HCT116 (cell line): ENCODE measurements at regions not wholly inside any gene's neighbourhood (a gene's known extent, or its start where the extent isn't known, plus 50 kb on each side); places are given as distances from the start of the nearest gene placed in this dataset.

Experiments
- ATAC-seq: fragments of 200-7000 bp; cut with Tn5 transposase; 2 replicates; pipeline ENCODE4 v1.9.1; 2020; ENCODE audit warnings: mild to moderate bottlenecking, moderate library complexity
- BruUV-seq: library from RNA; stranded (reverse); fragments of 400-500 nt; replicated peaks from 2 replicates; lab custom pipeline; 2021; lab: Mats Ljungman, UMichigan
- CTCF ChIA-PET: fragments of 300-600 bp; sonication (Branson Sonifier 250); formaldehyde crosslinking; loops from one replicate; lab custom pipeline; 2021; ENCODE audit warnings: antibody characterized with exemption; lab: Charles Lee
- POLR2A ChIA-PET: fragments of 300-600, 350-600 bp; sonication (Branson Sonifier 250); formaldehyde crosslinking; loops from one replicate; lab custom pipeline; 2021; ENCODE audit warnings: antibody characterized with exemption; lab: Charles Lee
- RAD21 ChIA-PET, 2 experiments: fragments of 300-600 bp; sonication (Branson Sonifier 250); formaldehyde crosslinking; loops; one replicate each; lab custom pipeline; 2023; ENCODE audit warnings: low total read pairs in 2 of 2; ENCODE audit not compliant: uncharacterized antibody in 2 of 2, unreplicated experiment in 2 of 2, low non-redundant PET in 1 of 2; lab: Charles Lee
- DNase-seq: peaks from one replicate; pipeline ENCODE4 v3.0.0-alpha.2; 2010; ENCODE audit warnings: low read depth, low spot score
- H2AFZ ChIP-seq: fragments of 200-600 bp; shearing (Covaris generic), sonication (generic); 2 replicates; pipeline ENCODE4 v1.6.1; 2017; ENCODE audit warnings: low read depth, mixed run types, mixed read lengths, antibody characterized with exemption, low read length; ENCODE audit not compliant: poor library complexity, severe bottlenecking
- H3K27ac ChIP-seq: 2 replicates; pipeline ENCODE4 v1.5.1; 2012; ENCODE audit warnings: low read depth, low read length
- H3K27me3 ChIP-seq: fragments of 200-600 bp; sonication (generic); 2 replicates; pipeline ENCODE4 v1.6.1; 2016; ENCODE audit warnings: mixed run types, low read length, mixed read lengths; ENCODE audit not compliant: insufficient read depth
- H3K36me3 ChIP-seq, 2 experiments: fragments of 200-500 bp in 1 of 2; fragments of 200-600 bp in 1 of 2; sonication (Bioruptor generic) in 1 of 2; sonication (generic) in 1 of 2; 2 replicates each; pipeline versions ENCODE4 v1.5.1 to v1.6.1; 2014 to 2016; ENCODE audit warnings: low read length in 2 of 2, inconsistent platforms in 1 of 2, mixed read lengths in 1 of 2, mixed run types in 1 of 2; ENCODE audit not compliant: insufficient read depth in 2 of 2, control insufficient read depth in 1 of 2
- H3K4me1 ChIP-seq, 2 experiments: fragments of 200-600 bp in 1 of 2; sonication (generic) in 1 of 2; 2 replicates each; pipeline versions ENCODE4 v1.5.1 to v1.6.1; 2012 to 2017; ENCODE audit warnings: low read length in 2 of 2, inconsistent platforms in 1 of 2, mild to moderate bottlenecking in 1 of 2, mixed read lengths in 1 of 2, mixed run types in 1 of 2, moderate library complexity in 1 of 2; ENCODE audit not compliant: insufficient read depth in 2 of 2, control insufficient read depth in 1 of 2
- H3K4me2 ChIP-seq: fragments of 200-600 bp; sonication (generic); 2 replicates; pipeline ENCODE4 v1.6.1; 2017; ENCODE audit warnings: mixed run types, low read length, mixed read lengths
- H3K4me3 ChIP-seq, 2 experiments: fragments of 200-600 bp in 1 of 2; sonication (generic) in 1 of 2; replicated peaks in 1 of 2; 2 replicates each; pipeline ENCODE4 v1.5.1; 2011 to 2016; ENCODE audit warnings: low read length in 2 of 2, control low read depth in 1 of 2, low read depth in 1 of 2, mild to moderate bottlenecking in 1 of 2, mixed read lengths in 1 of 2, mixed run types in 1 of 2
- H3K79me2 ChIP-seq: fragments of 200-600 bp; sonication (generic); 2 replicates; pipeline ENCODE4 v1.6.1; 2017; ENCODE audit warnings: mild to moderate bottlenecking, mixed run types, low read length, moderate library complexity, mixed read lengths; ENCODE audit not compliant: insufficient read depth
- H3K9ac ChIP-seq: fragments of 200-600 bp; sonication (generic); 2 replicates; pipeline ENCODE4 v1.6.1; 2016; ENCODE audit warnings: low read length, mixed read lengths
- H3K9me2 ChIP-seq: fragments of 200-600 bp; sonication (generic), shearing (Covaris generic); 2 replicates; pipeline ENCODE4 v1.6.1; 2017; ENCODE audit warnings: mixed run types, mild to moderate bottlenecking, moderate library complexity; ENCODE audit not compliant: insufficient read depth
- H3K9me3 ChIP-seq, 2 experiments: fragments of 200-500 bp in 1 of 2; fragments of 200-600 bp in 1 of 2; sonication (Bioruptor generic) in 1 of 2; sonication (generic) in 1 of 2; 2 replicates each; pipeline ENCODE4 v1.6.1; 2014 to 2017; ENCODE audit warnings: low read length in 2 of 2, mixed read lengths in 2 of 2, inconsistent platforms in 1 of 2, low read depth in 1 of 2, mild to moderate bottlenecking in 1 of 2, mixed run types in 1 of 2, moderate library complexity in 1 of 2; ENCODE audit not compliant: control insufficient read depth in 1 of 2, insufficient read depth in 1 of 2
- H4K20me1 ChIP-seq: fragments of 200-600 bp; sonication (generic), shearing (Covaris generic); 2 replicates; pipeline ENCODE4 v1.6.1; 2017; ENCODE audit warnings: mixed run types, mild to moderate bottlenecking, moderate library complexity; ENCODE audit not compliant: insufficient read depth
- CBX3 ChIP-seq: IDR thresholded peaks from 2 replicates; pipeline ENCODE4 v1.6.1; 2012; ENCODE audit warnings: low read depth
- CEBPB ChIP-seq: IDR thresholded peaks from 2 replicates; pipeline ENCODE4 v1.6.1; 2012; ENCODE audit warnings: low read depth
- ELF1 ChIP-seq: IDR thresholded peaks from 2 replicates; pipeline ENCODE4 v1.6.1; 2012; ENCODE audit warnings: low read depth, borderline replicate concordance
- EZH2 ChIP-seq: fragments of 200-600 bp; sonication (generic); IDR thresholded peaks from 2 replicates; pipeline ENCODE4 v1.6.1; 2017; ENCODE audit warnings: antibody characterized with exemption, mixed run types
- JUND ChIP-seq: IDR thresholded peaks from 2 replicates; pipeline ENCODE4 v1.6.1; 2012
- POLR2AphosphoS5 ChIP-seq: IDR thresholded peaks from 2 replicates; pipeline ENCODE4 v1.6.1; 2011; ENCODE audit warnings: mild to moderate bottlenecking, low read depth, low read length, moderate library complexity
- SIN3A ChIP-seq: IDR thresholded peaks from 2 replicates; pipeline ENCODE4 v1.6.1; 2012; ENCODE audit warnings: low read depth
- TCF7L2 ChIP-seq: IDR thresholded peaks from 2 replicates; pipeline ENCODE4 v1.7.0; 2011; ENCODE audit warnings: borderline replicate concordance, inconsistent platforms; ENCODE audit not compliant: insufficient read depth, insufficient read length; ENCODE audit errors: extremely low read depth
- YY1 ChIP-seq: IDR thresholded peaks from 2 replicates; pipeline ENCODE4 v1.6.1; 2011; ENCODE audit warnings: low read length, low read depth, moderate library complexity, mild to moderate bottlenecking; ENCODE audit not compliant: insufficient replicate concordance; ENCODE audit errors: extremely low read depth
- ZFX ChIP-seq: fragments of 450-650 bp; IDR thresholded peaks from 2 replicates; pipeline ENCODE4 v1.6.1; 2017
- ZNF274 ChIP-seq: fragments of 200-500 bp; sonication (Bioruptor generic); IDR thresholded peaks from 2 replicates; pipeline ENCODE4 v1.6.1; 2014; ENCODE audit warnings: mild to moderate bottlenecking, low read depth, low read length, inconsistent platforms
- intact Hi-C: fragments of 100-400 bp; cut with micrococcal nuclease; formaldehyde crosslinking; loops from 2 replicates; pipeline ENCODE4 v1.10.0; 2022
- TF ChIP-seq, protein P1 (sequence below): IDR thresholded peaks from 2 replicates; pipeline ENCODE4 v1.6.1; 2012
- TF ChIP-seq, protein P2 (sequence below): IDR thresholded peaks from 2 replicates; pipeline ENCODE4 v1.6.1; 2012
- TF ChIP-seq, protein P3 (sequence below): IDR thresholded peaks from 2 replicates; pipeline ENCODE4 v1.6.1; 2011; ENCODE audit warnings: mild to moderate bottlenecking, low read length, moderate library complexity; ENCODE audit not compliant: insufficient replicate concordance; ENCODE audit errors: extremely low read depth

DNA sequence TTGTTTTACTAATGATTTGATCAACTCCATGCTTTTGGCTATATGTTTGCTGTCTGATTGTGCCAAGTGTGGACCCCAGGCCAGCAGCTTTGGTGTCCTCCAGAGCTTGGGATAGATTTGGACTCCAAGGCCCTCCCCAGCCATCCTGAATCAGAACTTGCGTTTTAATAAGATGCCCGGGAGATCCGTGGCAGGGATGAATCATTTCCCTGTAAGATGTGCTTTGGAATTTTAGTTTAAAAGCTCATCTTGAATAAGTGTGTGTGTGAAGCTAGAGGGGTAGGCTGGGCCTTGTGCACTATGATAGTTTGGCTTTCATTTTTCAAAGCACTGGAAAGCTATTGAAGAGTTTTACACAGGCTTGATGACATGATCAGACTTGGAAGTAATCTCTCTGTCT, 66.2 kb upstream of the SDK1 start:
- no TSS peak for BruUV-seq
- intact Hi-C loops, result no loop called here
- Histone ChIP-seq H3K4me2 (no peak overlapping the region), H3K36me3 (no peaks in the 10 kb centered on the region), H3K9ac (no peak overlapping the region), H3K4me1 (no peaks in the 10 kb centered on the region), H3K27me3 (peaks cover 3% of the 10 kb centered on the region; the same call in 1 of the 2 replicates), H3K79me2 (no peaks in the 10 kb centered on the region), H2AFZ (no peak overlapping the region), H3K4me3 (no peak overlapping the region), H3K9me2 (no peaks in the 10 kb centered on the region), H4K20me1 (no peaks in the 10 kb centered on the region), H3K27ac (no peak overlapping the region), H3K9me3 (no peaks in the 10 kb centered on the region)
- TF ChIP-seq ZFX, result no peak
- TF ChIP-seq TCF7L2, result no peak
- TF ChIP-seq JUND, result no peak
- TF ChIP-seq, protein P1, sequence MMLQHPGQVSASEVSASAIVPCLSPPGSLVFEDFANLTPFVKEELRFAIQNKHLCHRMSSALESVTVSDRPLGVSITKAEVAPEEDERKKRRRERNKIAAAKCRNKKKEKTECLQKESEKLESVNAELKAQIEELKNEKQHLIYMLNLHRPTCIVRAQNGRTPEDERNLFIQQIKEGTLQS, result no peak
- no peak for TF ChIP-seq EZH2
- TF ChIP-seq SIN3A, result no peak
- TF ChIP-seq, protein P2, sequence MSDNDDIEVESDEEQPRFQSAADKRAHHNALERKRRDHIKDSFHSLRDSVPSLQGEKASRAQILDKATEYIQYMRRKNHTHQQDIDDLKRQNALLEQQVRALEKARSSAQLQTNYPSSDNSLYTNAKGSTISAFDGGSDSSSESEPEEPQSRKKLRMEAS, result no peak
- no peak for TF ChIP-seq CBX3
- TF ChIP-seq, protein P3, sequence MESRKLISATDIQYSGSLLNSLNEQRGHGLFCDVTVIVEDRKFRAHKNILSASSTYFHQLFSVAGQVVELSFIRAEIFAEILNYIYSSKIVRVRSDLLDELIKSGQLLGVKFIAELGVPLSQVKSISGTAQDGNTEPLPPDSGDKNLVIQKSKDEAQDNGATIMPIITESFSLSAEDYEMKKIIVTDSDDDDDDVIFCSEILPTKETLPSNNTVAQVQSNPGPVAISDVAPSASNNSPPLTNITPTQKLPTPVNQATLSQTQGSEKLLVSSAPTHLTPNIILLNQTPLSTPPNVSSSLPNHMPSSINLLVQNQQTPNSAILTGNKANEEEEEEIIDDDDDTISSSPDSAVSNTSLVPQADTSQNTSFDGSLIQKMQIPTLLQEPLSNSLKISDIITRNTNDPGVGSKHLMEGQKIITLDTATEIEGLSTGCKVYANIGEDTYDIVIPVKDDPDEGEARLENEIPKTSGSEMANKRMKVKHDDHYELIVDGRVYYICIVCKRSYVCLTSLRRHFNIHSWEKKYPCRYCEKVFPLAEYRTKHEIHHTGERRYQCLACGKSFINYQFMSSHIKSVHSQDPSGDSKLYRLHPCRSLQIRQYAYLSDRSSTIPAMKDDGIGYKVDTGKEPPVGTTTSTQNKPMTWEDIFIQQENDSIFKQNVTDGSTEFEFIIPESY, result no peak
- no peak for TF ChIP-seq YY1
- TF ChIP-seq CEBPB, result no peak
- TF ChIP-seq POLR2AphosphoS5, result no peak
- no peak for TF ChIP-seq ELF1
- no peak for TF ChIP-seq ZNF274
- ATAC-seq (no peak), DNase-seq (no peak)
- ChIA-PET RAD21 (no interaction called here), CTCF (no interaction called here), POLR2A (no interaction called here)
